HFFc6 (cell line): ENCODE measurements at regions not wholly inside any gene's neighbourhood (a gene's known extent, or its start where the extent isn't known, plus 50 kb on each side); places are given as distances from the start of the nearest gene placed in this dataset.

Experiments
- DNase-seq: peaks from one replicate; pipeline ENCODE4 v3.0.0-alpha.2; 2018
- H3K27ac Mint-ChIP-seq: 2 replicates; pipeline ENCODE4 v1.8.0; 2020; ENCODE audit warnings: mild to moderate bottlenecking, mixed read lengths
- H3K27me3 Mint-ChIP-seq: 2 replicates; pipeline ENCODE4 v1.8.0; 2021; ENCODE audit warnings: mild to moderate bottlenecking, moderate library complexity, mixed read lengths; ENCODE audit not compliant: insufficient read depth
- H3K36me3 Mint-ChIP-seq: 2 replicates; pipeline ENCODE4 v1.8.0; 2021; ENCODE audit warnings: low read depth, mixed read lengths
- H3K4me1 Mint-ChIP-seq: 2 replicates; pipeline ENCODE4 v1.8.0; 2020; ENCODE audit warnings: low read depth, mixed read lengths
- H3K4me3 Mint-ChIP-seq: 2 replicates; pipeline ENCODE4 v1.8.0; 2020; ENCODE audit warnings: mild to moderate bottlenecking, moderate library complexity, mixed read lengths
- H3K9me3 Mint-ChIP-seq: 2 replicates; pipeline ENCODE4 v1.8.0; 2020; ENCODE audit warnings: mild to moderate bottlenecking, mixed read lengths
- CTCF ChIP-seq: fragments of 200-600 bp; sonication (generic); IDR thresholded peaks from 2 replicates; pipeline ENCODE4 v1.5.0; 2021; ENCODE audit warnings: antibody characterized with exemption, mild to moderate bottlenecking

DNA sequence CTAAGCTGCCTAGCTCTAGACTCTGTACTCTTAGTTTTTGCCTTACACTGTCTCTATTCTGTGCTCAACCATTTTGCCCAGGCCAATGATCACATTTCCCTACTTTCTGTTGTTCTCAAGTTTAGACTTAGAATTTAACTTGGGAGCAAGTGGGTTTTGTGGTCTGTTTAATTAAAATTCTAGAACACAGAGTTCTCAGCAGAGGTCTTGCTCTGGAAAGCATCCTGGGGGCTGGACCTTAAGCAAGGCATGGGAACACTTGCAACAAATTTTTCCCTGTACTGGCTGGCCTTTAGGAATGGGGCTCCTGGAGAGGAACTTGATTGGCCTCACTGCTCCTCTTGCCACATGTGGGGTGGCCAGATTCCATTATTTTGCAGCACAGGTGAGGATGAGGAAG is 236.3 kb upstream of the LRTM1 start:
- Mint-ChIP-seq H3K4me3 (no peak overlapping the region), H3K9me3 (no peaks in the 10 kb centered on the region), H3K4me1 (peaks cover 96% of the 10 kb centered on the region), H3K36me3 (no peaks in the 10 kb centered on the region), H3K27ac (no peak overlapping the region), H3K27me3 (no peaks in the 10 kb centered on the region; the same call in 1 of the 2 replicates)
- no peak for DNase-seq
- no peak for TF ChIP-seq CTCF

DNA sequence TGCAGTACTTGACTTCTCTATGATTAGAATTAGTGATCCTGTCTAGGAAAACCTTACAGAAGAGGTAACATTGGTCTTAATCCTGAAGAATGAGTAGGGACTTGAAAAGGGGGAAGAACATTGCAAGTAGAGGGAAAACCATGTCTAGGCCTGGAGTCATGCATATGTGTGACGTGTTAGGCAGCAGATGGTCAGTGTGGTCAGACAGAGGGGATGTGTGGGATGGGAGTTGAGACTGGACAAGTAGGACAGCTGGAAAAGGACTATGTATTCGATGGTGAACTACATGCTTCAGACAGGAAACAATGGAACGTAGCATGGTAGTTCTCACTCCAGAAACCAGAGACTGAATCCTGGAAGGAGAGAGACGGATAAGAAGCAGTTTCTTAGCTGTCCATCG is 235.6 kb upstream of the LRTM1 start:
- Mint-ChIP-seq H3K9me3 (no peaks in the 10 kb centered on the region), H3K27ac (peak overlapping the region; percentile 94), H3K36me3 (no peaks in the 10 kb centered on the region), H3K4me3 (no peak overlapping the region), H3K4me1 (peaks cover 96% of the 10 kb centered on the region), H3K27me3 (no peaks in the 10 kb centered on the region; the same call in 1 of the 2 replicates)
- no peak for DNase-seq
- no peak for TF ChIP-seq CTCF

DNA sequence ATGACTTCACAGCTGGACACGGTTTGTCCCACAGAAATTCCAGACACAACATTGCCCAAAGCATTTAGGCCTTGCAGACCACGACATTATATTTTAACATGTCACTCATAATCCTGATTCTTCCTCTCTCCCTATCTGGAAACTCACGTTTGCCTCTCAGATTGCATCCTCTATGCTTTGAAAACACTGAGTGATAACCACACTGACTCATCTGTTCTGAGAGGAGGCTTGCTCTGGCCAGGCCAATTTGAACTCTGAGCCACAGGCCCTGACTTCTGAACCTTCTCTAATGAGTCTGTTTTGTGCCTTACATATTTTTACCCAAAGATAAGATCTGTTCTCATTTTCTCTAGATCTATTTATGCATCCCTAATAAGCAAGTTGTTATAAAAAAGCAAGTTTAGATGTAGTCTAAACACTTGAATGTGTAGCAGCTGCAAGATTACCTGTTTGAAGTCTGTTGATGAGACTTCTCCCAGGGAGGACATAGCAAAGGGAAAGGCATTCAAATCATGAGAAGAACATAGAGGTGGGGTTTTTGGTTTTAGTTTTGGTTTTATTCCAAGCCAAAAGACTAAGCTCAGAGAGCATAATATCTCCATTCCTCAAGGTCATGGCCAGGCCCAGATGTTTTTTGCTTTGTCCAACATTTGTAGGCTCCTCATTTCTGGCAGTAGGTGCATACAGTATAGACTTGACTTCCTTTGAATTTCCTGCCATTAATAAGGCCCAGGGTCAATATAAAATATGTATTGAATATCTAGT is 234.4 kb upstream of the LRTM1 start:
- H3K27me3 Mint-ChIP-seq = no peaks in the 10 kb centered on the region; the same call in 1 of the 2 replicates
- no peak for TF ChIP-seq CTCF
- no peaks in the 10 kb centered on the region for H3K9me3 Mint-ChIP-seq
- peak overlapping the region; percentile 64 for H3K4me3 Mint-ChIP-seq
- peak; percentile 78 for DNase-seq
- H3K27ac Mint-ChIP-seq = peak overlapping the region; percentile 94
- H3K36me3 Mint-ChIP-seq = no peaks in the 10 kb centered on the region
- H3K4me1 Mint-ChIP-seq = peaks cover 96% of the 10 kb centered on the region

DNA sequence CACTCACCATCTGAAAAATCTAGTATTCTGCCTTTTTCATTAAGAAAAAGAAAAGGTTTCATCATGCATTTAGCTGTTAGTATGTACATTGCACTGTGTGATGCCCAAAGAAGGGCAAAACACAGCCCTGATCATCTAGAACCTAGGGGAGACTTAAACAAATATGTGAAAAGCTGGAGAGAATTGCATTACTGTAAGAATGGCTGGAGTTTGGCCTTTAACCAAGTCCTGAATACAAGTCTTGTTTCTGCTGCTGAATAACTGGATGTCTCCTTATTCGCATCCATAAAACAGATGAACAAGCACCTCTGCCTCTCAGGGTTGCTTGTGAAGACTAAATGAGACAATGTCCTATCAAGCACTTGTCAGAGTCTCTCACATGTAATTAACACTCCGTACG is 233.4 kb upstream of the LRTM1 start:
- Mint-ChIP-seq H3K4me3 (peak overlapping the region; percentile 64), H3K36me3 (no peaks in the 10 kb centered on the region), H3K4me1 (peaks cover 90% of the 10 kb centered on the region), H3K27me3 (no peaks in the 10 kb centered on the region; the same call in 1 of the 2 replicates), H3K27ac (peak overlapping the region; percentile 94), H3K9me3 (no peaks in the 10 kb centered on the region)
- no peak for TF ChIP-seq CTCF
- no peak for DNase-seq

DNA sequence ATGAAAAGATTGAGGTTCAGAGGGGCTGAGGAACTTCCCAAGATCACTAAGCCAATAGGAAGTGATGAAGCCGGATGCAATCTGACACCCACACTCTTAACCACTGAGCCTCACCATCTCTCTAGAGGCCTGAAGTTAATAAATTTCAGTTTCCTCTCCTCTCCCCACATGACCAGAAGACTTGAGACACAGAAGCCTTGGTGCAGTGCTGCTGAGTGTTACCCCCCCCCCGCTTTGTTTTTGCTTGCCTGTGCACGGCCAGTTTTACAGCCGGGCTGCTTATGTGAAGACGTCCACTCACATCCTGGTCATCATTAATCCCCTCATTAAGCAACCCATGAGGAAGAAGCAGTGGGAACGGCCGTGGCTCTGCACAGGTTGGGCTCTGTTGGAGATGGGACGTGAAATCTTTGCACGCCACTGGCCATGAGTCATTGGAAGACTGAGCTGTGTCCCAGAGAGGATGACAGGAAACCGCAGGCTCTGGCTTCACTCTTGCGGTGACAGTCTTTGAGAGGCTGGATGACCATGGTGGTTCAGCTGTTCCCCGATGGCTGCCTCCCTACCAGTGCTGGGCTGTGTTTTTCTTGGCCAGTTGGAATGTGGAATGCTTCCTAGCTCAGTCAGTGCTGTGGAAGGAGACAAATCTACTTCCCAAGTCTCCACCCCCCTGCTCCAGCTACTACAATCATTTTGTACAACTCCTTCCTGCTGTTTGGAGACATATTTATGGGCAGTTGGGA is 232.6 kb upstream of the LRTM1 start:
- H3K4me3 Mint-ChIP-seq = peak overlapping the region; percentile 64
- H3K36me3 Mint-ChIP-seq = no peaks in the 10 kb centered on the region
- H3K27ac Mint-ChIP-seq = peak overlapping the region; percentile 94
- H3K4me1 Mint-ChIP-seq = peaks cover 81% of the 10 kb centered on the region
- no peak for TF ChIP-seq CTCF
- no peaks in the 10 kb centered on the region; the same call in 1 of the 2 replicates for H3K27me3 Mint-ChIP-seq
- peak; percentile 100 for DNase-seq
- H3K9me3 Mint-ChIP-seq = no peaks in the 10 kb centered on the region
